GM10248 (cell line): ENCODE measurements at regions not wholly inside any gene's neighbourhood (a gene's known extent, or its start where the extent isn't known, plus 50 kb on each side); places are given as distances from the start of the nearest gene placed in this dataset.

Source experiments
- CTCF ChIA-PET: fragments of 300-600 bp; sonication (Branson Sonifier 250); formaldehyde crosslinking; extraction: SDS; loops from one replicate; lab custom pipeline; 2021; ENCODE audit warnings: antibody characterized with exemption; lab: Yijun Ruan, JAX
- POLR2A ChIA-PET: fragments of 350-650 bp; sonication (Branson Sonifier 250); formaldehyde crosslinking; extraction: SDS; loops from one replicate; lab custom pipeline; 2020; ENCODE audit warnings: antibody characterized with exemption; lab: Yijun Ruan, JAX
- DNase-seq: peaks from one replicate; pipeline ENCODE4 v3.0.0; 2012; ENCODE audit errors: extremely low spot score
- CTCF ChIP-seq: IDR thresholded peaks from 2 replicates; pipeline ENCODE4 v1.5.1; 2012; ENCODE audit warnings: mild to moderate bottlenecking, low read depth; ENCODE audit errors: extremely low read depth, missing control alignments, control extremely low read depth

- TF ChIP-seq CTCF: no peak
- DNase-seq: no peak
- CTCF ChIA-PET: interaction anchor here (1.1 to 1.3 kb wide), 3 partner anchors 17 to 191 kb away, joined by 3 read pairs; no protein-coding TSS in a partner anchor
- POLR2A ChIA-PET: no interaction called here
Measured at GRCh38 chr14:100403105-100403504, 80.0 kb downstream of the SLC25A47 start.

GRCh38 chr14:100403802-100404365, 80.7 kb downstream of the SLC25A47 start:
- CTCF ChIA-PET: interaction anchor here (1.3 kb wide), 1 partner anchor 118 kb away, joined by 3 read pairs; no protein-coding TSS in a partner anchor
- no peak for TF ChIP-seq CTCF
- no peak for DNase-seq
- POLR2A ChIA-PET: no interaction called here

- no peak for DNase-seq
- CTCF ChIA-PET: no interaction called here
Measured at GRCh38 chr14:100404419-100404818, 81.3 kb downstream of the SLC25A47 start.

GRCh38 chr14:100405760-100406455, 82.8 kb downstream of the SLC25A47 start:
- CTCF ChIA-PET: interaction anchor here (1.3 kb wide), 1 partner anchor 248 kb away, joined by 3 read pairs; no protein-coding TSS in a partner anchor

More at GRCh38 chr14:100404419-100404818, 81.3 kb downstream of the SLC25A47 start:
- no peak for TF ChIP-seq CTCF
- POLR2A ChIA-PET: no interaction called here

GRCh38 chr14:100406505-100407131, 83.5 kb downstream of the SLC25A47 start:
- ChIA-PET POLR2A (no interaction called here), CTCF (interaction anchor here (1.3 kb wide), 1 partner anchor 247 kb away, joined by 3 read pairs; no protein-coding TSS in a partner anchor)
- no peak for DNase-seq
- no peak for TF ChIP-seq CTCF

More at GRCh38 chr14:100405760-100406455, 82.8 kb downstream of the SLC25A47 start:
- no peak for DNase-seq
- no peak for TF ChIP-seq CTCF
- POLR2A ChIA-PET: no interaction called here

- CTCF ChIA-PET: interaction anchor here (1.3 kb wide), 1 partner anchor 246 kb away, joined by 3 read pairs; no protein-coding TSS in a partner anchor
- TF ChIP-seq CTCF: no peak
Measured at GRCh38 chr14:100407376-100408102, 84.4 kb downstream of the SLC25A47 start.

More at GRCh38 chr14:100407376-100408102, 84.4 kb downstream of the SLC25A47 start:
- DNase-seq: no peak
- POLR2A ChIA-PET: no interaction called here
